Fibroblast of pulmonary artery (primary cell): ENCODE measurements at regions not wholly inside any gene's neighbourhood (a gene's known extent, or its start where the extent isn't known, plus 50 kb on each side); places are given as distances from the start of the nearest gene placed in this dataset.

Experiments used
- DNase-seq: peaks from one replicate; pipeline ENCODE4 v3.0.0-alpha.2; 2010; ENCODE audit warnings: low read depth
- H3K4me3 ChIP-seq: replicated peaks from 2 replicates; pipeline ENCODE4 v1.5.1; 2011; ENCODE audit warnings: low read depth, mild to moderate bottlenecking, control low read depth, low read length, moderate library complexity
- CTCF ChIP-seq: IDR thresholded peaks from 2 replicates; pipeline ENCODE4 v1.5.1; 2011; ENCODE audit warnings: mild to moderate bottlenecking, control low read depth, low read length, inconsistent platforms; ENCODE audit errors: missing control alignments

GRCh38 chr13:83508771-83509301, 373.4 kb downstream of the SLITRK1 start:
- no peak for TF ChIP-seq CTCF
- DNase-seq, result no peak
- H3K4me3 ChIP-seq, result no peak overlapping the region

GRCh38 chr13:83503424-83503823, 378.9 kb downstream of the SLITRK1 start:
- no peak for TF ChIP-seq CTCF
- peak; percentile 47 for DNase-seq
- no peak overlapping the region for H3K4me3 ChIP-seq

- no peak for DNase-seq
- no peak for TF ChIP-seq CTCF
- H3K4me3 ChIP-seq, result no peak overlapping the region
Measured at GRCh38 chr13:83499286-83499685, 383.0 kb downstream of the SLITRK1 start.

GRCh38 chr13:83498481-83499190, 383.6 kb downstream of the SLITRK1 start:
- no peak overlapping the region for H3K4me3 ChIP-seq
- DNase-seq, result peak; percentile 43
- no peak for TF ChIP-seq CTCF

- H3K4me3 ChIP-seq, result no peak overlapping the region
- no peak for DNase-seq
- TF ChIP-seq CTCF, result no peak
Measured at GRCh38 chr13:83498045-83498444, 384.2 kb downstream of the SLITRK1 start.

GRCh38 chr13:83496501-83496900, 385.8 kb downstream of the SLITRK1 start:
- TF ChIP-seq CTCF, result no peak
- H3K4me3 ChIP-seq, result no peak overlapping the region
- DNase-seq, result no peak

GRCh38 chr13:83485101-83485500, 397.2 kb downstream of the SLITRK1 start:
- no peak for TF ChIP-seq CTCF
- H3K4me3 ChIP-seq, result no peak overlapping the region
- no peak for DNase-seq
